Neural crest cell (in vitro differentiated cells): ENCODE measurements at regions not wholly inside any gene's neighbourhood (a gene's known extent, or its start where the extent isn't known, plus 50 kb on each side); places are given as distances from the start of the nearest gene placed in this dataset.

ENCODE experiments used
- DNase-seq: peaks from one replicate; pipeline ENCODE4 v3.0.0; 2021; ENCODE audit warnings: low read depth, mixed read lengths, low spot score
- H3K27ac Mint-ChIP-seq: one replicate; pipeline ENCODE4 v1.8.0; 2021; ENCODE audit warnings: mild to moderate bottlenecking, mixed read lengths; ENCODE audit not compliant: unreplicated experiment
- H3K27me3 Mint-ChIP-seq: 2 replicates; pipeline ENCODE4 v1.8.0; 2021; ENCODE audit warnings: low read depth, mild to moderate bottlenecking, mixed read lengths
- H3K36me3 Mint-ChIP-seq: 2 replicates; pipeline ENCODE4 v1.8.0; 2021; ENCODE audit warnings: low read depth, mild to moderate bottlenecking, mixed read lengths
- H3K4me1 Mint-ChIP-seq: 2 replicates; pipeline ENCODE4 v1.8.0; 2021; ENCODE audit warnings: mixed read lengths
- H3K4me3 Mint-ChIP-seq: one replicate; pipeline ENCODE4 v1.8.0; 2021; ENCODE audit warnings: mild to moderate bottlenecking, mixed read lengths
- H3K9me3 Mint-ChIP-seq: 2 replicates; pipeline ENCODE4 v1.8.0; 2021; ENCODE audit warnings: mixed read lengths
- CTCF ChIP-seq: fragments of 200-600 bp; sonication (generic); conservative IDR thresholded peaks from 2 replicates; pipeline ENCODE4 v1.5.0; 2021; ENCODE audit warnings: antibody characterized with exemption, mild to moderate bottlenecking

GRCh38 chr11:15829312-15829711, 527.0 kb downstream of the SOX6 start:
- Mint-ChIP-seq H3K4me1 (peaks cover 50% of the 10 kb centered on the region), H3K27ac (no peak overlapping the region), H3K36me3 (no peaks in the 10 kb centered on the region), H3K27me3 (peaks cover 26% of the 10 kb centered on the region), H3K4me3 (no peak overlapping the region), H3K9me3 (no peaks in the 10 kb centered on the region)
- no peak for TF ChIP-seq CTCF
- DNase-seq, result no peak

- TF ChIP-seq CTCF, result no peak
- H3K27me3 Mint-ChIP-seq, result peaks cover 37% of the 10 kb centered on the region
Measured at GRCh38 chr11:15830741-15831428, 525.5 kb downstream of the SOX6 start.

GRCh38 chr11:15835788-15836411, 520.4 kb downstream of the SOX6 start:
- H3K4me3 Mint-ChIP-seq, result no peak overlapping the region
- TF ChIP-seq CTCF, result no peak
- H3K4me1 Mint-ChIP-seq, result peaks cover 8% of the 10 kb centered on the region
- no peak overlapping the region for H3K27ac Mint-ChIP-seq
- DNase-seq, result no peak
- H3K27me3 Mint-ChIP-seq, result peaks cover 49% of the 10 kb centered on the region
- peaks cover 5% of the 10 kb centered on the region for H3K36me3 Mint-ChIP-seq
- peaks cover 6% of the 10 kb centered on the region for H3K9me3 Mint-ChIP-seq

More at GRCh38 chr11:15830741-15831428, 525.5 kb downstream of the SOX6 start:
- DNase-seq, result no peak
- Mint-ChIP-seq H3K4me1 (peaks cover 50% of the 10 kb centered on the region), H3K36me3 (no peaks in the 10 kb centered on the region), H3K4me3 (no peak overlapping the region), H3K9me3 (no peaks in the 10 kb centered on the region), H3K27ac (no peak overlapping the region)

GRCh38 chr11:15836795-15837194, 519.6 kb downstream of the SOX6 start:
- H3K27ac Mint-ChIP-seq, result no peak overlapping the region
- H3K4me1 Mint-ChIP-seq, result peaks cover 4% of the 10 kb centered on the region
- no peak overlapping the region for H3K4me3 Mint-ChIP-seq
- H3K36me3 Mint-ChIP-seq, result peaks cover 5% of the 10 kb centered on the region
- TF ChIP-seq CTCF, result no peak
- no peak for DNase-seq
- peaks cover 6% of the 10 kb centered on the region for H3K9me3 Mint-ChIP-seq
- peaks cover 46% of the 10 kb centered on the region for H3K27me3 Mint-ChIP-seq

- Mint-ChIP-seq H3K9me3 (peaks cover 6% of the 10 kb centered on the region), H3K4me3 (no peak overlapping the region), H3K27ac (no peak overlapping the region), H3K4me1 (peaks cover 15% of the 10 kb centered on the region), H3K27me3 (peaks cover 36% of the 10 kb centered on the region), H3K36me3 (peaks cover 5% of the 10 kb centered on the region)
- TF ChIP-seq CTCF, result no peak
- no peak for DNase-seq
Measured at GRCh38 chr11:15837901-15838489, 518.4 kb downstream of the SOX6 start.
